ENCODE measurements at regions not wholly inside any gene's neighbourhood (a gene's known extent, or its start where the extent isn't known, plus 50 kb on each side); places are given as distances from the start of the nearest gene placed in this dataset.

DNA sequence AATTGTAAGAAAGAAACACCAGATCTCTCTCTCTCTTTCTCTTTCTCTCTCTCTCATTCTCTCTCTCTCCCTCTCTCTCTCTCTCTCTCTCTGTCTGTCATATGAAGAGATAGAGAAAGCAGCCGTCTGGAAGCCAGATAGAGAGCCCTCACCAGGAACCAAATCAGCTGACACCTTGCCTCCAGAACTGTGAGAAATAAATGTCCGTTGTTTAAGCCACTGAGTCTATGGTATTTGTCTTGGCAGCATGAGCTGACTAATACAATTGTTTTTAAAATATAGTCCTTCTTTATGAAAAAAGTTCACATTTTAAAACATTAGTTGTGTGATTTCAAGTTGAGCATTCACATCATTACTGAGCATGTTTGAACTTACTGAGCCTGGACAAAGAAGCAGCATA is 275.6 kb downstream of the CETN3 start:
- no peak for TF ChIP-seq YY1 (IDR thresholded peaks at IDR 0.05; ENCODE audit: insufficient read depth, insufficient read length)
- no peak for TF ChIP-seq ZNF274 (IDR thresholded peaks at IDR 0.05; ENCODE audit: low read depth, low read length)

Data from NT2/D1 (cell line).